Suprapubic skin (tissue), 3 donors: ENCODE measurements at regions not wholly inside any gene's neighbourhood (a gene's known extent, or its start where the extent isn't known, plus 50 kb on each side); places are given as distances from the start of the nearest gene placed in this dataset.

Source experiments
- EP300 ChIP-seq: sonication (generic); formaldehyde crosslinking; IDR thresholded peaks from one replicate; pipeline ENCODE4 v1.6.1; 2017; ENCODE audit warnings: antibody characterized with exemption
- POLR2A ChIP-seq, 2 donors: fragments of 450-650 bp; IDR thresholded peaks; one replicate each; pipeline ENCODE4 v1.6.1; 2017; ENCODE audit warnings: antibody characterized with exemption in 2 of 2, mild to moderate bottlenecking in 2 of 2, moderate library complexity in 2 of 2
- TF ChIP-seq, protein P1 (sequence below), 2 donors: fragments of 200-600 bp in 1 of 2; fragments of 450-650 bp in 1 of 2; sonication (generic) in 1 of 2; IDR thresholded peaks; one replicate each; pipeline ENCODE4 v1.5.1; 2016 to 2019; ENCODE audit warnings: antibody characterized with exemption in 2 of 2, mild to moderate bottlenecking in 1 of 2, moderate library complexity in 1 of 2

DNA sequence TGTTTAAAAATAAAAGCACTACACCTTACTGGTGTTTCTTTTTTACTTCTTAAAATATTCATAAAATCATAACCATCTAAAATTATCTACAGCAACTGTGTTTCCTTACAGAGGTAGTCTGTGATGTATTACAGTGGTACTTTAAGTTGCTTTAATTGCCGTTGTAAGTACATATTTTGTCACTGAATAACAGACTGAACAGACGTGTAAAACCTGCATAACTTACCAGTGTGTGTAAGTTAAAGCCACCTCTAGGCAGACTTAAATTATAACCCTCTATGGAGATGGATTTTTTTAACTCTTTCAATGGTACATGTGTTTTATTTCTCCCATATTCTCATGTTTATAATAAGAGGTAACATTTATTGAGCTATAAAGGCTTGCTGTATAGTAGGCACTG, 166.8 kb downstream of the NR4A2 start:
- TF ChIP-seq POLR2A (IDR thresholded peaks at IDR 0.05) (no peak), EP300 (no peak)
- TF ChIP-seq, protein P1, sequence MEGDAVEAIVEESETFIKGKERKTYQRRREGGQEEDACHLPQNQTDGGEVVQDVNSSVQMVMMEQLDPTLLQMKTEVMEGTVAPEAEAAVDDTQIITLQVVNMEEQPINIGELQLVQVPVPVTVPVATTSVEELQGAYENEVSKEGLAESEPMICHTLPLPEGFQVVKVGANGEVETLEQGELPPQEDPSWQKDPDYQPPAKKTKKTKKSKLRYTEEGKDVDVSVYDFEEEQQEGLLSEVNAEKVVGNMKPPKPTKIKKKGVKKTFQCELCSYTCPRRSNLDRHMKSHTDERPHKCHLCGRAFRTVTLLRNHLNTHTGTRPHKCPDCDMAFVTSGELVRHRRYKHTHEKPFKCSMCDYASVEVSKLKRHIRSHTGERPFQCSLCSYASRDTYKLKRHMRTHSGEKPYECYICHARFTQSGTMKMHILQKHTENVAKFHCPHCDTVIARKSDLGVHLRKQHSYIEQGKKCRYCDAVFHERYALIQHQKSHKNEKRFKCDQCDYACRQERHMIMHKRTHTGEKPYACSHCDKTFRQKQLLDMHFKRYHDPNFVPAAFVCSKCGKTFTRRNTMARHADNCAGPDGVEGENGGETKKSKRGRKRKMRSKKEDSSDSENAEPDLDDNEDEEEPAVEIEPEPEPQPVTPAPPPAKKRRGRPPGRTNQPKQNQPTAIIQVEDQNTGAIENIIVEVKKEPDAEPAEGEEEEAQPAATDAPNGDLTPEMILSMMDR (IDR thresholded peaks at IDR 0.05): no peak
